ENCODE measurements at regions not wholly inside any gene's neighbourhood (a gene's known extent, or its start where the extent isn't known, plus 50 kb on each side); places are given as distances from the start of the nearest gene placed in this dataset.
"Not testable (repeated sequence)": the region's sequence is repeated elsewhere in the genome, so short reads cannot be mapped to it uniquely, and the experiment has no call there.

DNA sequence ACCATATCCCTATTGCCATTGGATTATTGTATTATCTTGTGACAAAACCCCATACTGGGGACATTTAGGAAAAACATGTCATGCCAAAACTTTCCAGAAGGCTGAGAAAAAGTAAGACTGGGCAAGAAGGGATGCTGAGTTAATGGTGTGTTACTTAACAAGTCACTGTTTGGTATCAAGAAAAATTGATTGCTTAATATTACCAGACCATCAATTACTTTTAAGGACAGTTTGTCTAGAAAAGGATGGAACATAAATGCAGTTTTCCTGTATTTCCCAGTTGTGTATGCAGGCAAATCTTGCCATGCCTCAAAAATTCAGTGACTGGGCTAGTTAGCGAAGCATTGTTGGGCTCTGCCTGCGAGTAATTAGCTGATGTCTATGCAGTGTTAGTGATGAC is 705.6 kb upstream of the MIR17HG start:
- no peak for DNase-seq

DNA sequence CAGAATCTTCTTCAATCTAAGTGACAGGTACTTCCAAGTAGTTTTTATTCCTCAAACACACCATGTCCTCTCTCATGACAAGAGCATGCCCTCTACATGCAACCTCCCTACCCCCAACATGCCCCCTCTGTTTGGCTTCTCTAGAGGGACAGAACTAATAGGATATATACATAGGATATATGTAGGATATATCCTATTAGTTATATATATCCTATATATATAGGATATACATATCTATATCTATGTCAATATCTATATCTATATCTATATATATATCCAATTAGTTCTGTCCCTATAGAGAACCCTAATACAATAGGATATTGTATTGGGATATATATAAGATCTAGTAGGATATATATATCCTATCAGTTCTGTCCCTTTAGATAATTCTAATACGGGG is 701.9 kb upstream of the MIR17HG start:
- no peak for DNase-seq

DNA sequence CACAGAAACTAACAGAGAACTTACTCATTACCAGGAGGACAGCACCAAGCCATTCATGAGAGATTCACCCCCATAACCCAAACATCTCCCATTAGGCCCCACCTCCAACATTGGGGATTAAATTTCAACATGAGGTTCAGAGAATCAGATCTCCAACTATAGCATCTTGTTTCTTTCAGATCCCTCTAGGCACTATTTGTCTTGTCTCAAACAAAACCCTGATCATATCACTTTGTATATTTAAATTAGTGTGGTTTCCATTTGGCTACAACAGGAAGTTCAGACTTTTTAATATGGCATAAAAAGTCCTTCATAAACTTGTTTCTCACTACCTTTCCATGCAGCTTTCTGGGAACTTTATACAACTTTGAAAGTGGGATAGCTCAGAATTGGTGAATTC is 699.0 kb upstream of the MIR17HG start:
- DNase-seq, result no peak

DNA sequence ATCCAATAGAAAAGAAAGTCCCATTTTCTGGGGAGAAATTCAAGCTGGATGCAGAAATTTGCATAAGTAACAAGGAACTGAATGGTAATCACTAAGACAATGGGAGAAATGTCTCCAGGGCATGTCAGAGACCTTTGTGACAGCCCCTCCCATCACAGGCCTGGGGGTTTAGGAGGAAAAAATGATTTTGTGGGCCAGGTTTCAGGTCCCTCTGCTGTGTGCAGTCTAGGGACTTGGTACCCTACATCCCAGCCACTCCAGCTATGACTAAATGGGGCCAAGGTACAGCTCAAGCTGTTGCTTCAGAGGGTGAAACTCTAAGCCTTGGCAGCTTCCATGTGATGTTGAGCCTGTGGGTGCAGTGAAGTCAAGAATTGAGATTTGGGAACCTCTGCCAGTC is 695.5 kb upstream of the MIR17HG start:
- no peak for DNase-seq

DNA sequence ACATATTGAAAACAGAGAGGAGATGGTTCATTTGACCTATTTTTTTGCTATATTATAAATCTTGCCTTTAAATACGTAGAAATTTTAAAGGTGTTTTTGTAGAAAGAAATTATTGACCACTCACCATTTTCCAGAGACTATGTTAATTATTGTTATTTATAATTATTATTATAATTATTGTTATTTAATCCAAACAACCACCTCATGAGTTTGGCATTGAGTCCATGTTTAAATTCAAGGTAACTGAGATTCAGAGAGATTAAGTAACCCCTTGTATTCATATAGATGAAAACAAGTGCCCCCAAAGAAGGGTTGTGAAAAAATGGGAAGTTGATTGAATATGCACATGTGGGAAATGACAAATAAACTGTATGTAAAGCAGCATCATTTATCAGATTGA is 692.5 kb upstream of the MIR17HG start:
- DNase-seq, result no peak

DNA sequence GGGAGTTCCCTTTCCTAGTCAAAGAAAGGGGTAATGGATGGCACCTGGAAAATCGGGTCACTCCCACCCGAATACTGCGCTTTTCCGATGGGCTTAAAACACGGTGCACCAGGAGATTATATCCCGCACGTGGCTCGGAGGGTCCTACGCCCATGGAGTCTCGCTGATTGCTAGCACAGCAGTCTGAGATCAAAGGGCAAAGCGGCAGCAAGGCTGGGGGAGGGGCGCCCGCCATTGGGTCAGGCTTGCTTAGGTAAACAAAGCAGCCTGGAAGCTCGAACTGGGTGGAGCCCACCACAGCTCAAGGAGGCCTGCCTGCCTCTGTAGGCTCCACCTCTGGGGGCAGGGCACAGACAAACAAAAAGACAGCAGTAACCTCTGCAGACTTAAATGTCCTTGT is 683.3 kb upstream of the MIR17HG start:
- not testable (repeated sequence) for DNase-seq

DNA sequence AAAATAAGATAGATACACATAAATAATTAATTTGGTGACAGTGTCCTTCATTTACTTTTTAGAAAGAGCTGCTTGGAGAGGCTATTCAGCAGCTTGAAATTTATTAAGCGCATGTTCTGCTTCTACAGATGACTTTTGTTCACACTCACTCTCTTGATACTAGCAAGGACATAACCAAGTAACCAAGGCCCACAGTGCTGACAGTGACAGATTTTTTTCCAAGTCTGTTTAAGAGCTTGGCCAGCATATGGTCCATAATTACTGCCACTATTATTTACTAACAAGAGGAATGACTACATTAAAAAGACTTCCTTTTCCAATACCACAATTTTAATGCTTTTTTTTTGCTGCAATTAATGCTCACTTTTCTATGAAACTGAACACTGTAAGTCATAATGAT is 673.7 kb upstream of the MIR17HG start:
- DNase-seq, result no peak

DNA sequence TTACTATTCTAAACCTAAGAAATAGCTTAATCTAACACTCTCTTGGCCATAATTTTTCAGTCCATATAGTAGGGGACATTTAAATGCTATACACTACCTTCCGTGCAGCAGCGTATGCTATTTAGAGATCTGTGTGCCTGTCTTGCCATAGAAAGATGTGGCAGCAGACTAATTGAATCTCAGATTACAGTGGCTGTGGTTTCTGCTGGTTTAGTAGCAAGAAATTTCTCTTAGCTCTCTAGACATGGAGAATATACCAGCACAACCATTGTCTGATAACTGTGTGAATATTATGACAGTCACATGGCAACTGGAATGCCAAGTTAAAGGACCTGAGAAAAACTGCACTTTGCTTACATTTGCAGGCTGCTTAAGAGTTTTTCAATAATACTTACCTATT is 672.4 kb upstream of the MIR17HG start:
- no peak for DNase-seq

DNA sequence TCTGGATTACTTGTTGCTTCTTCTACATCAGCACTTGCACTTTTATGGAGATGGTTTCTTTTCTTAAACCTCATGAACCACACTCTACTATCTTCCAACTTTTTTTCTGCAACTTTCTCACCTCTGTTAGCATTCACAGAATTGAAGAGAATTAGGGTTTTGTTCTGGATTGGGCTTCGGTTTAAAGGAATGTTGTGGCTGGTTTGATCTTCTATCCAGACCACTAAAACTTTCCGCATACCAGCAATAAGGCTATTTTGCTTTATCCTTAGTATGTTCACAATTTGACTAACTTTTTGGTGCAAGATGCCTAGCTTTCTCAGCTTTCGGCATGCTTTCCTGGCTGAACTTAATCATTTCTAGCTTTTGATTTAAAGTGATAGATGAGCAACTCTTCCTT is 666.7 kb upstream of the MIR17HG start:
- no peak for DNase-seq

DNA sequence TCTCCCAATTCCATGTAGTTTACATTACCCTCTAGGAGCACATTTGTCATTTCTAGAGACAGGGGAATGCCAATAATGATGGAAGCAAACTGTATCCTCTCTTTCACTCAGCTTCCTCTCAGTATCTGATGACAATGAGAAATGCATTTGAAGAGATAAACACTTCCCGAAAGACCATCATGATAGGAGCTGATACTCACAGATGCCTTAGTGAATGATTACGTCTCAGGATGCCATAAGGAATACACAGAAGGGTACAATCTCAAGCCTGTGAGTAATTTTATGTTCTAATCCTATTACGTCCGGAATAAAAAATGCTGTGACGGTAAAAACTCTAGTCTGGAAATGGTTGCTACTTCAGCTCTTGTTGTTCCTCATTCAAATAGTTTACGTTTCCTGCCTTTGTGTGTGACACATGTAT is 663.8 kb upstream of the MIR17HG start:
- no peak for DNase-seq

DNA sequence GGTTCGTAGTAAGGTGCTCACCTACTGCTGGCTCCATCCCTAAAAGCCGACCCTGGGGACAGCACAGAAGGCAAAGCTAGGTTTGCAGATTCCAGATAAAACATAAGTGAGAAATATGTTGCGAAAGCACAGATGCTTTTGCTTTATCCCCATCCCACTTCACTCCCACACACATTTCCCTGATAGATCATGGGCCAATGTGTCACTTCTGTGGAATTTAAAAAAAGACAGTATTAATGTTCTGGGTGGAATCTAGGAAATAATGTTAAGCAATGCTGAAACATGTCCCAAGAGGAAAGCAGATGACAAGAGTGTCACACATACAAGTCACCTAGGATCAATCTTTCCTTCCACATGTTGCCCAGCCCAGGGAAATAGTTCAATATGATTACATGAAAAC is 661.0 kb upstream of the MIR17HG start:
- no peak for DNase-seq

DNA sequence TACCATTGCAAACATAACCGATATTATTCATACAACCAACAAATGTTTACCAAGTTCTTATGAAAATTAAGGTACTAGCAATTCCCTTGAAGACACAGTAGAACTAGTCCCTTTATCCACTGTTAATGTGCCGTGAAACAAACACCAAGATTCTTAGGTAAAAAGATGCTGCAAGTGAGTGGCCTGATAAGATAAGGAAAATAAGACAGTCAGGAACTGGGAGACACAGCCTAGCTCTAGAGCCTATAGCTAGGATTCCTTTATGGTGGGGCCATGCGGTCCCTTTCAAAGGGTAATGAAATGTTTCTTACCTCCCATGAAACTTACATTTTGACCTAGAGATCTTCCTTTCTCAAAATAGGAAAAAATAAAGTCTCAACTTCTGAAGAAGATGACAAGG is 658.4 kb upstream of the MIR17HG start:
- no peak for DNase-seq

DNA sequence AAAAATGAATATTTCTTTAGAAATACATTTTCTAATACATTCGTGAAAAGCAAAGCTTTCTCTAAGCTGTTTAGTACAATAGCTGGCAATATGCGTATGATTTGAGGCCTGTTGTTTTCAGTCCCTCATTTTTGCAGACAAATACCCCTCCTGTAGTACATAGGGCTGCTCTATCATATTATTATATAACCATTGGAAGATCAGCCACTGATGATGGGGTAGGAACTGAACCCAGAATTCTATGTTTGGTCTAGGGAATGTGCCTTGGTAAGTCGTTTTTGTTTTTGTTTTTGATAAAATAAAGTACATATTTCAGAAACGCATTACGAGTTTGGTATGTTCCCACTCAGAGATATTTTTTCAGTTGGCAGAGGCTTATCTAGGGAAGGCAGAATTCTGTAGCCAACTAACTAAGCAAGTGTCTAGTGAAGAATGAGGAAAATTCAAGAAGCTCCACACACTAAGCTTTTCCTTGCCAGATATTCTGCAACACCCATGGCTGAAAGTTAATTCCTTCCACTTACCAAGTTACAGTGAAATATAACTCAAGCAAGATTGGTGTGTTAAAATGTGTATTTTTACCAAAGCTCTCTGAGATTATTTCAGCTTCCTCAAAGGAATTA is 656.9 kb upstream of the MIR17HG start:
- DNase-seq, result no peak

DNA sequence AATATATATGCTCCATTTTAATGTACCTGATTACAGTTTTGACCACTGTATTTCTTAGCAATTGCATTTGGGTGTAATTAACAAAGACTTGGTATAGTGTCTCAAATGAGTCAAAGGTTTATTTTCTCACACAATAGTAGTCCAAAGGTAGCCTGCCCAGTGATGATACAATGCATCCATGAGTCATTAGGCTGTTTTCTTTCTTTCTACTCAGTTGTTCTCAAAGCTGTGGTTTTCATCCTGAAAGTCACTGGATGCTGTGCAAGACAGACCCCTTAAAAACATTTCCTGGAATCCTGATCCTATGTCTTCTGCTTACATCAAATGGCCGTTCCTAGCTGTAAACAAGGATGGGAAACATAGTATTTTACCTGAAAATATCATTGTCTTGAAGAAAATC is 651.2 kb upstream of the MIR17HG start:
- no peak for DNase-seq

DNA sequence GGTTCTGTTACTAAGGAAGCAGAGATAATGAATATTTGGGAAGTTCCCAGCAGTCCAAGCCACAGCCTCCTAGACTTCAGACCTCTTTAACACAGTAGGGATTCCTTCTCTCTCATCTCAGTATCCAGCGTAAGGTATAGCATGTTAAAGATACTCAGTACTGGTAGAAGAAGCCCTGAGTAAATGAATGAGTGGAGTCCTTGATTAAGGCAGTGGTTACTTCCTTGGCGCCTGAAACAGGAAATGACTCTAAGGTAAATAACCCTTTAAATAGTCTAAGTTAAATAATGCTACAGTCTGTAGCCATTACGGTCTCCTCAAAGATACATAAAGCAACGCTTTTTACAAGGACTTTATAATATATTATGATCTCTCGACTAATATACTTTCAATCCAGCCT is 650.8 kb upstream of the MIR17HG start:
- no peak for DNase-seq

DNA sequence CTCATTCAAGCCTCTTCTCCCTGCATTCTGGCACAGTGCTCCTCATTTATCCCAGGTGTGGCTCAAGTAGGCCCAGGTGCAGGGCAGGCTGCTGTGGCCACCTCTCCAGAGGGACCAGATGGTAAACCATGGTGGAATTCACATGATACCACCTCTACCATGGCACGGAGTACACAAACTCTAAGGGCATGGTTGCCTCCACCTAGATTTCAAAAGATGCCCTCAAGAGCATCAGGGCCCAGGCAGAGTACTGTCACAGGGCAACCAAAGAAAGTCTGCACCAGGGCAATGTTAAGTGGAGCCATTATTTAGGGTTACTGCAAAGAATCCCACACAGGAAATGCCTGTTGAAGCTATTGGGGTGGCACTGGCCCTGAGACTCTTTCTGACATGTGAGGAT is 647.1 kb upstream of the MIR17HG start:
- DNase-seq, result no peak

DNA sequence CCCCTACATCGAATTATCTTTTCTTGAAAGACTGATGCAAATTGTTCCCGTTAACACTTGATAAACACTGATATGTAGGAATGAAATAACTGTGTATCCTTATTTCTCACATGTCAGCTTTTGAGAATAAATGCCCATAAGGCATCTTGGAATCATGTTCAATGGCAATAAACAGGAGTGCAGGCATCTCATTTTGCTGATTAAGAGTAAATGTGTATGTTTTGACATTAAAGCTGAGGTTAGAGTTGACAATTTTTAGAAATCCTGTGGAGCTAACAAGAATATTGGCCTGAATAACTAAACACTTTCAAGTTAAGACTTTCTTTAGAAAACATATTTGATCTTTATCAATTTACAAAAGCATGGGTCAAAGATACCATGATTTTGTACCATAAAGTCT is 646.2 kb upstream of the MIR17HG start:
- no peak for DNase-seq

DNA sequence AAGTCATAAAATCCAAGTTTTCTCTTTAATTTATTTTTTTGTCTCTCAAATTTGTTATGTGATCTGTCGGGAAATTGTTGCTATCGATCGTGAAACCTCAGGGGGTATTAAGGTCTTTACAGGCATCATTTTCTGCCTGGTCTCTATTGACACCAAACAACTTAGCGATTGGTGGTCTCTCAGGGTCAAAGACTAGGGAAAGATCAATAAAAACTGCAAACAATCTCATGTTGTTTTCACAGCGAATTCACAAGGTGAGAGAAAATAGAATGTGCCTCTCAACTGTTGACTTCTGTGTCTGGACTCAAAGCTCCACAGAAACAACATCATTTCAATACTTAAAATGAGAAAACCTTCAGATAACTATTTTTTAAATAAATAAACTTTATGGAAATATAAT is 645.4 kb upstream of the MIR17HG start:
- no peak for DNase-seq

DNA sequence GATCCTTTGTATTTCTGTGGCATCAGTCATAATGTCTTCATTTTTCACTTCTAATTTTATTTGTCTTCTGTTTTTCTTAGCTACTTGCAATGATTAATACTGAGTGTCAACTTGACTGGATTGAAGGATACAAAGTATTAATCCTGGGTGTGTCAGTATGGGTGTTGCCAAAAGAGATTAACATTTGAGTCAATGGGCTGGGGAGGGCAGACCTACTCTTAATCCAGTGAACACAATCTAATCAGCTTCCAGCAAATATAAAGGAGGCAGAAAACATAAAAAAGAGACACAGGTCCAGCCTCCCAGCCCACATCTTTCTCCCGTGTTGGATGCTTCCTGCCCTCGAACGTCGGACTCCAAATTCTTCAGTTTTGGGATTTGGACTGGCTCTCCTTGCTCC is 640.9 kb upstream of the MIR17HG start:
- no peak for DNase-seq

DNA sequence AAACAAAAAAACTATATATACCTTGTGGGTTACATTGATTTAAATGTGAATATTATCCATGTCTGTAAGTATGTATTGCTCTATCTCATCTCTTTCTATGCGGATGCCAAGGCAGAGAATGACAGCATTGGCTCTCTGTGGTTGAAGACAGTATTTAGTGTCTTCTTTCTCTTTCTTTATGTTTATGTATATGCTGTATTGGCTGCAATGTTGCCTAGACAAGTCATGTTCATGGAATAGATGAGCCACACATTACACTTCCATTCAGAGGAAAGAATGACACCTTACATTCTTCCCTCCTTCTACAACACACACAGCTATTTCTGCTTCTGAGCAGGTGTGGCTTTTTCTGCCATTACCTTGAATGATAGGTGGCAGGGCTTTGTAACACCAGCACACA is 639.4 kb upstream of the MIR17HG start:
- no peak for DNase-seq

DNA sequence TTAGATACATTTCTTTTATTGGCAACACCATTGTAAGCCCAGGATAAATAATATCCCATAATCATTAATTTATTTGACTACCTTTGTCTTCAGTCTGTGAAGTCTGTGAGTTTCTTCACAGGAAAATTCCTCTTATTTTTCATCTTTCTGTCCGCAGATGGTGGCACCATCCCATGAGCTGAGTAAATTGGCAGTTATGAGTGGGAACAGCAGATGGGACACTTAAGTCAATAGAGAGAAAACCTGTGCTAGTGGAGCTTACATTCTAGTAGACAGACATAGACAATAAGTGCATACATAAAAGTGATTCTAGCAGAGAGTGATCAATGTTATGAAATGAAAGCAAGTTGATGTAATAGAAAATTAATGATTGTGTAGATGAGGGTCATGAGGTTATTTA is 638.2 kb upstream of the MIR17HG start:
- no peak for DNase-seq

DNA sequence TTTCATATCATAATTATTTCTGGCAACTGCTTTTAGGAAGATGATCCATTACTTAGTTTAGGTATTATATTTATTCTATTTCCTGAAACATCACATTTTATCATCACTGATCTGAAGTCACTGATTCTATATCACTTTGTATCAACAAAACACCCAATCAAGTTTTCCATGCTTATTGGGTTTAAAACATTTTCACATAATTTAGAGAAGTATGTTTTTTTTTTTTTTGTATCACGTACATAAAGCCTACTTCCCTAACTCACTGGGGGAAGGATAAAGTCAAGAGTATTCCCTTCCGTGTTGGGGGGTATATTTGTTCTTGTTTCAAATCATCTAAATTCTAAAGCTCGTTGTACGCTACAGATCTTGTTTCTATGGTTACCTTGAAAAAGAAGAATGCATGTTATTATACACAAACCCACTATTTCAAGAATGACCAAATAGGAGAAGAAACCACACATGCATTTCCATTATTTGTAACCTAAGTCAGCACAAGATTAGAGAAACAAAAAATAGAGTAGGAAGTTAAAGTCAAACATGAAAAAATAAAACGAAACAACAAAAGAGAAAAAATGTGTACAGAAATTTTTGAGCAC is 637.2 kb upstream of the MIR17HG start:
- no peak for DNase-seq

DNA sequence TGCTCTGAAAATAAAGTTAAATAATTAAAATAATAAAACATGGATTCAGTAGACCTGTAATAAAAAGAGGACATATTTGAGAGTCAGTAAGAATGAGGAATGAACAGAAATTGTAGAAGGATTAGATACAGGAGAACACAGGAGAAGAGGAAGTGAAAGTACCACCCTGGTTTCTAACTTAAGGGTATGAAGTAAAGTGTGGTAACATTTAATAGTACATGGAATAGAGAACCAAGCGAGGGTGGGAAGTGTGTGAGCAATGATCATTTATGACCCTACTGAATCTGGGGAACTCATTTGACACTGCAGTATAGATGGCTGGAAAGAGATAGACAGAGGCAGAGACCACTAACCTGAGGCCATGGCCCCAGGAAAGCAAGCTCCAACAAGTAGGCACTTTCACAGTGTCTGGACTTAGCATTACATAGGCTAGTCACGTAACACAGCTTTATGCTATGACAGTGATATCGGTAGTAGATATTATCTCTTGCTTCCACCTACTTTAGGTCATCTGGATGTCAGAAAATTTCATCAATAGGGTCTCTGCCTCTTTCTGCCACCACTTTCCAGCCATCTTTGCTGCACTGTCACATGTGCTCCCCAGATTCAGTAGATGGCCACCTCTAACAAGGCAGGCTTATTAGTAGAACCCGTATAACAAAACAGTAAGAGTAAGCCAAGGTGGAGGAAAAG is 633.9 kb upstream of the MIR17HG start:
- DNase-seq, result no peak

DNA sequence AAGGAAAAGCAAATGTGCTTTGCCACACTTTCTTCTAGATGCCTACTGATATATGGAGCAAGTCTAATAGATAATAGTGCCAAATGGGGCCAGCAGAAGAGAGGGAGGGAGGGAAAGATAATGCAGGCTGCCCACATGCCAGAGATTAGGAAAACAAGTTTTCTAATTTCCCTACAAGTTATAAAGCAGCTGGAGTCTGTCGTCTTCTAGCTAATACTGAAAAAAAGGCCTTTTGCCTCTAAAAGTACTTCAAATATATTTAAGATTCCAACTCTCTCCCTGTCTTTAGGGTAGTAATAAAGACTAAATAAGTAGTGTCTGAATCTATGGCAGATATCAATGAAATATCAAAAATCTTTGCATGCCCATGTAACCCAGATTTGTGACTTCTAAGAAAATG is 632.0 kb upstream of the MIR17HG start:
- no peak for DNase-seq

DNA sequence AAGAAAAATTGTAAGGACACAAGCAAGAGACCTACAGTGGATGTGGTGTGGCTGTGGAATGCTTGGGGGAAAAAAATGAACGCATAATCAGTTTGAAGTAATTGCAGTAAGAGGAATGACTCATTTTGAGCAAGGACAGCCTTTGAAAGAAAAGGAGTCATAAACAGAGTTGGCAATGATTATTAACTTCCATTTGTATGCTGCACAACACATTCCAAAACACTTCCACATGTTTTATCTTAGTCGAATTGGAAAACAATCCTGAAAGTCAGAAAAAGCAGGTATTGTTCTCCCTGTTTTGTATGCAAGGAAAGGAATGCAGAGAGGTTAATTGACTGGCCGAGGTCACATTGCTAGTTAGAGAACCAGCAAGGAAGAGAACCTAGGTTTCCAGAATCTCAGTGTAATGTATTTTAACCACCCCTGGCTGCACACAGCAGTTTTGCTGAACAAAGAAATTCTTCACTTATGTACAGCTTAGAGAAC is 630.0 kb upstream of the MIR17HG start:
- no peak for DNase-seq

All from effector CD8-positive, alpha-beta T cell (primary cell).